Ectodermal cell (in vitro differentiated cells): ENCODE measurements at regions not wholly inside any gene's neighbourhood (a gene's known extent, or its start where the extent isn't known, plus 50 kb on each side); places are given as distances from the start of the nearest gene placed in this dataset.
"Not testable (repeated sequence)": the region's sequence is repeated elsewhere in the genome, so short reads cannot be mapped to it uniquely, and the experiment has no call there.

Experiments
- H3K27ac ChIP-seq: 2 replicates; pipeline ENCODE4 v1.7.0; 2013; ENCODE audit warnings: mild to moderate bottlenecking, low read depth, low read length; ENCODE audit not compliant: insufficient read depth, poor library complexity, severe bottlenecking
- H3K27me3 ChIP-seq: 2 replicates; pipeline ENCODE4 v1.7.0; 2013; ENCODE audit warnings: mild to moderate bottlenecking, low read length; ENCODE audit not compliant: insufficient read depth, control insufficient read depth, poor library complexity, severe bottlenecking
- H3K36me3 ChIP-seq: one replicate; pipeline ENCODE4 v1.7.0; 2013; ENCODE audit warnings: low read length; ENCODE audit not compliant: control insufficient read depth, insufficient read depth
- H3K4me1 ChIP-seq: one replicate; pipeline ENCODE4 v1.7.0; 2013; ENCODE audit warnings: low read length; ENCODE audit not compliant: control insufficient read depth, insufficient read depth
- H3K4me3 ChIP-seq: 2 replicates; pipeline ENCODE4 v1.7.0; 2013; ENCODE audit warnings: low read depth, low read length, control low read depth; ENCODE audit not compliant: insufficient read depth
- H3K9me3 ChIP-seq: 2 replicates; pipeline ENCODE4 v1.7.0; 2013; ENCODE audit warnings: mild to moderate bottlenecking, low read length, moderate library complexity; ENCODE audit not compliant: control insufficient read depth
- WGBS, 2 experiments: methylation state at CpG; one replicate each; pipeline ENCODE4 v1.1.7; 2013; ENCODE audit warnings: missing lambda C conversion rate in 2 of 2; 5-methylcytosine and 5-hydroxymethylcytosine counted together

DNA sequence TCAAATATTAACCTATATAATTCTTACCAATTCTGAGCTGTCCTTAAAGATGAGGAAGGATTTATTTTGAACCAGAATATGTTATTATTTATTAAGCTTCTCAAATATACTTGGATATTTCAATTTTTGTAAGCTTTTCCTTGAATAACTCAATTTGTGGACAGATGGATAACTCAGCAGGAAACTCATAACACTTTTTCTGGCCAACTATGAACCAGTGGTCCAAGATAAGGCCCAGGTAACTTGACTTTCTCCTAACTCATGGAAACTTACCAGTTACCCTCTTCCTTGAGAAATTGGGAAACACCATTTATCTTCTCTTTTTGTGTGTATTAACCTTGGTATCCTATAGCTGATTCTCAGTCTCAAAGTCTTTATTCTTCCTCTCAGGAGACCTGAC, 427.5 kb upstream of the SYNCRIP start:
- no peak overlapping the region for H3K27ac ChIP-seq

DNA sequence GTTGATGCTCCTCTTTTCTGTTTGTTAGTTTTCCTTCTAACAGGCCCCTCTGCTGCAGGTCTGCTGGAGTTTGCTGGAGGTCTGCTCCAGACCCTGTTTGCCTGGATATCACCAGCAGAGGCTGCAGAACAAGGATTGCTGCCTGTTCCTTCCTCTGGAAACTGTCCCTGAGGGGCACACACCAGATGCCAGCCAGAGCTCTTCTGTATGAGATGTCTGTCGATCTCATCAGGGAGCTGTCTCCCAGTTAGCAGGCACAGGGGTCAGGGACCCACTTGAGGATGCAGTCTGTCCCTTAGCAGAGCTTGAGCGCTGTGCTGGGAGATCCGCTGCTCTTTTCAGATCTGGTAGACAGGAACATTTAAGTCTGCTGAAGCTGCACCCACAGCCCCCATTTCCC, 422.3 kb upstream of the SYNCRIP start:
- H3K27ac ChIP-seq, H3K27me3 ChIP-seq: not testable (repeated sequence)
- WGBS, 2 experiments: 94 to 97% methylated on average over 3 of the region's 3 CpGs

More for the DNA sequence above, 427.5 kb upstream of the SYNCRIP start:
- Histone ChIP-seq H3K9me3 (no peaks in the 10 kb centered on the region), H3K27me3 (no peaks in the 10 kb centered on the region), H3K36me3 (no peaks in the 10 kb centered on the region), H3K4me3 (no peak overlapping the region), H3K4me1 (peaks cover 4% of the 10 kb centered on the region)

DNA sequence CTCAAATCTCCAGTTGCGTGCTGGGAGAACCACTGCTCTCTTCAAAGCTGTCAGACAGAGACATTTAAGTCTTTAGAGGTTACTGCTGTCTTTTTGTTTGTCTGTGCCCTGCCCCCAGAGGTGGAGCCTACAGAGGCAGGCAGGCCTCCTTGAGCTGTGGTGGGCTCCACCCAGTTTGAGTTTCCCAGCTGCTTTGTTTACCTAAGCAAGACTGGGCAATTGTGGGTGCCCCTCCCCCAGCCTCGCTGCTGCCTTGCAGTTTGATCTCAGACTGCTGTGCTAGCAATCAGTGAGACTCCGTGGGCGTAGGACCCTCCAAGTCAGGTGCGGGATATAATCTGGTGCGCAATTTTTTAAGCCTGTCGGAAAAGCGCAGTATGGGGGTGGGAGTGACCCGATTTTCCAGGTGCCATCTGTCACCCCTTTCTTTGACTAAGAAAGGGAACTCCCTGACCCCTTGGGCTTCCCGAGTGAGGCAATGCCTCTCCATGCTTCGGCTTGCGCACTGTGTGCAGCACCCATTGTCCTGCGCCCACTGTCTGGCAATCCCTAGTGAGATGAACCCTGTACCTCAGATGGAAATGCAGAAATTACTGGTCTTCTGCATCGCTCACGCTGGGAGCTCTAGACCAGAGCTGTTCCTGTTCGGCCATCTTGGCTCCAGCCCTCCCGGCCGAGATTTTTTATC, 414.8 kb upstream of the SYNCRIP start:
- 73 to 77% methylated on average over 18 of the region's 18 CpGs for WGBS, 2 experiments
- not testable (repeated sequence) for H3K4me1 ChIP-seq, H3K4me3 ChIP-seq, H3K27me3 ChIP-seq, H3K36me3 ChIP-seq, H3K27ac ChIP-seq, H3K9me3 ChIP-seq

More for the DNA sequence above, 422.3 kb upstream of the SYNCRIP start:
- H3K4me1 ChIP-seq, H3K4me3 ChIP-seq, H3K9me3 ChIP-seq, H3K36me3 ChIP-seq: not testable (repeated sequence)

GRCh38 chr6:86045038-86045437, 402.4 kb upstream of the SYNCRIP start:
- no peak overlapping the region for H3K4me3 ChIP-seq
- H3K4me1 ChIP-seq: no peaks in the 10 kb centered on the region
- H3K9me3 ChIP-seq: no peaks in the 10 kb centered on the region
- no peak overlapping the region for H3K27ac ChIP-seq
- H3K36me3 ChIP-seq: no peaks in the 10 kb centered on the region
- no peaks in the 10 kb centered on the region for H3K27me3 ChIP-seq

- no peaks in the 10 kb centered on the region for H3K36me3 ChIP-seq
- no peak overlapping the region for H3K27ac ChIP-seq
- H3K4me1 ChIP-seq: no peaks in the 10 kb centered on the region
- no peaks in the 10 kb centered on the region for H3K9me3 ChIP-seq
- H3K27me3 ChIP-seq: no peaks in the 10 kb centered on the region
- no peak overlapping the region for H3K4me3 ChIP-seq
Measured at GRCh38 chr6:86042214-86042613, 399.5 kb upstream of the SYNCRIP start.

GRCh38 chr6:86031713-86032112, 389.0 kb upstream of the SYNCRIP start:
- Histone ChIP-seq H3K4me1 (no peaks in the 10 kb centered on the region), H3K27ac (no peak overlapping the region), H3K27me3 (no peaks in the 10 kb centered on the region), H3K9me3 (no peaks in the 10 kb centered on the region), H3K36me3 (no peaks in the 10 kb centered on the region), H3K4me3 (no peak overlapping the region)
- WGBS, 2 experiments: 89 to 91% methylated on average over 2 of the region's 2 CpGs

- Histone ChIP-seq H3K27ac (no peak overlapping the region), H3K36me3 (no peaks in the 10 kb centered on the region), H3K9me3 (no peaks in the 10 kb centered on the region), H3K4me1 (no peaks in the 10 kb centered on the region), H3K27me3 (no peaks in the 10 kb centered on the region), H3K4me3 (no peak overlapping the region)
- WGBS, 2 experiments: 87 to 89% methylated on average over 3 of the region's 3 CpGs
Measured at GRCh38 chr6:86030875-86031274, 388.2 kb upstream of the SYNCRIP start.

- Histone ChIP-seq H3K27me3 (no peaks in the 10 kb centered on the region), H3K4me3 (no peak overlapping the region), H3K9me3 (no peaks in the 10 kb centered on the region), H3K27ac (no peak overlapping the region), H3K36me3 (no peaks in the 10 kb centered on the region), H3K4me1 (no peaks in the 10 kb centered on the region)
Measured at GRCh38 chr6:86028776-86029175, 386.1 kb upstream of the SYNCRIP start.

GRCh38 chr6:86026890-86027289, 384.2 kb upstream of the SYNCRIP start:
- 62% methylated on average over 10 of the region's 10 CpGs for WGBS, 2 experiments
- not testable (repeated sequence) for H3K27ac ChIP-seq

GRCh38 chr6:86017236-86017635, 374.6 kb upstream of the SYNCRIP start:
- Histone ChIP-seq H3K36me3 (no peaks in the 10 kb centered on the region), H3K4me3 (no peak overlapping the region), H3K27me3 (no peaks in the 10 kb centered on the region), H3K27ac (no peak overlapping the region), H3K4me1 (no peaks in the 10 kb centered on the region), H3K9me3 (no peaks in the 10 kb centered on the region)
- 87 to 91% methylated on average over 1 of the region's 1 CpG for WGBS, 2 experiments

More at GRCh38 chr6:86026890-86027289, 384.2 kb upstream of the SYNCRIP start:
- H3K4me1 ChIP-seq, H3K36me3 ChIP-seq, H3K27me3 ChIP-seq, H3K4me3 ChIP-seq, H3K9me3 ChIP-seq: not testable (repeated sequence)

DNA sequence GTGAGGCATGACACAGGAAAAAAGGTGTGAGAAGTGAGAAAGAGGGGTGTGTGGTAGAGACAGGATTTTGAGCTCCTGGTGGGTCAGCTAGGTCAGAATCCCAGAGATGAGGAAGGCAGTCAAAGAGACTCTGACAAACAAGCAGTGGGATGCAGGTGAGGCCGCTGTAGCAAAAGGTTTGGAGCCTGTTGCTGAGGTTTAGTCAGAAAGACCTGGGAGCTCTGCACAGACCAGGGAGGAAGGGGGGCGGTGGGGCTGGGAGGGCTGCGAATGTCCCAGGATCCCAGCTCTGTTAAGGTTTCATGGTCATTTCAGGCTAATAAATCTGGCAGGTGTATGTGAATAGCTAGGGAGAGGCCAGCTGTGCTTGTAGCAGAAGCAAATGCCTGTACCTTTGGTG, 373.9 kb upstream of the SYNCRIP start:
- H3K9me3 ChIP-seq: no peaks in the 10 kb centered on the region
- no peak overlapping the region for H3K27ac ChIP-seq
- H3K4me3 ChIP-seq: no peak overlapping the region
- no peaks in the 10 kb centered on the region for H3K36me3 ChIP-seq
- no peaks in the 10 kb centered on the region for H3K4me1 ChIP-seq
- H3K27me3 ChIP-seq: no peaks in the 10 kb centered on the region
- 88 to 89% methylated on average over 3 of the region's 3 CpGs for WGBS, 2 experiments
